Glutamatergic neuron (in vitro differentiated cells): ENCODE measurements at regions not wholly inside any gene's neighbourhood (a gene's known extent, or its start where the extent isn't known, plus 50 kb on each side); places are given as distances from the start of the nearest gene placed in this dataset.

Experiments
- DNase-seq: peaks from one replicate; pipeline ENCODE4 v3.0.0; 2022
- H3K27ac Mint-ChIP-seq: one replicate; pipeline ENCODE4 v1.8.0; 2020; ENCODE audit warnings: mild to moderate bottlenecking, mixed read lengths, inconsistent platforms; ENCODE audit not compliant: unreplicated experiment
- H3K27me3 Mint-ChIP-seq: one replicate; pipeline ENCODE4 v1.8.0; 2020; ENCODE audit warnings: mild to moderate bottlenecking, moderate library complexity, mixed read lengths, inconsistent platforms; ENCODE audit not compliant: unreplicated experiment
- H3K36me3 Mint-ChIP-seq: one replicate; pipeline ENCODE4 v1.8.0; 2020; ENCODE audit warnings: mild to moderate bottlenecking, mixed read lengths, inconsistent platforms; ENCODE audit not compliant: unreplicated experiment
- H3K4me1 Mint-ChIP-seq: one replicate; pipeline ENCODE4 v1.8.0; 2020; ENCODE audit warnings: mild to moderate bottlenecking, low read depth, mixed read lengths, inconsistent platforms; ENCODE audit not compliant: unreplicated experiment
- H3K4me3 Mint-ChIP-seq: one replicate; pipeline ENCODE4 v1.8.0; 2020; ENCODE audit warnings: mild to moderate bottlenecking, mixed read lengths, inconsistent platforms; ENCODE audit not compliant: unreplicated experiment
- H3K9me3 Mint-ChIP-seq: one replicate; pipeline ENCODE4 v1.8.0; 2020; ENCODE audit warnings: mild to moderate bottlenecking, moderate library complexity, mixed read lengths, inconsistent platforms; ENCODE audit not compliant: unreplicated experiment
- CTCF ChIP-seq: fragments of 200-600 bp; sonication (generic); IDR thresholded peaks from one replicate; pipeline ENCODE4 v1.5.0; 2021; ENCODE audit not compliant: partially characterized antibody, unreplicated experiment

GRCh38 chr4:181693517-181693916 lies 549.7 kb upstream of the TENM3 start:
- DNase-seq = no peak
- TF ChIP-seq CTCF = no peak
- Mint-ChIP-seq H3K27me3 (no peaks in the 10 kb centered on the region), H3K36me3 (no peaks in the 10 kb centered on the region), H3K4me1 (no peaks in the 10 kb centered on the region), H3K9me3 (no peaks in the 10 kb centered on the region), H3K4me3 (no peak overlapping the region), H3K27ac (no peak overlapping the region)

DNA sequence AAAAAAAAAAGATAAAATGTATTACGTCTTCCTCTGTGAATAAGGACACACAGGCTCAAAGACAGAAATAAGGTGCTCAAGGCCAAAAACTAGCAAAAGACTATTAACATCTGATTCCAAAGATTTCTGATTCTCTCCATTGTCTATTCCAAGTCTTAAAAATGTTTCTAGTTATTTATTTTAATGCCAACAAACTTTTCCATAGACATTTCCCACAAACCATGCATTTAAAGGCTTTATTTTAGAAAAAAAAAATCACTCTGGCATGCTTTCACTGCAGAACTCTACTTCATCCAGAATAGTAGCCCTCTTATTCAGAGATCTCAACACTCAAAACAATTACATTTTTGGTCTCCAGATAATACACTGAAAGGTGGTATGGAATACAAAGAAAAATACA lies 545.0 kb upstream of the TENM3 start:
- H3K36me3 Mint-ChIP-seq = no peaks in the 10 kb centered on the region
- no peak overlapping the region for H3K27ac Mint-ChIP-seq
- H3K9me3 Mint-ChIP-seq = no peaks in the 10 kb centered on the region
- no peak overlapping the region for H3K4me3 Mint-ChIP-seq
- no peak for DNase-seq
- peaks cover 1% of the 10 kb centered on the region for H3K4me1 Mint-ChIP-seq
- no peak for TF ChIP-seq CTCF
- H3K27me3 Mint-ChIP-seq = no peaks in the 10 kb centered on the region

DNA sequence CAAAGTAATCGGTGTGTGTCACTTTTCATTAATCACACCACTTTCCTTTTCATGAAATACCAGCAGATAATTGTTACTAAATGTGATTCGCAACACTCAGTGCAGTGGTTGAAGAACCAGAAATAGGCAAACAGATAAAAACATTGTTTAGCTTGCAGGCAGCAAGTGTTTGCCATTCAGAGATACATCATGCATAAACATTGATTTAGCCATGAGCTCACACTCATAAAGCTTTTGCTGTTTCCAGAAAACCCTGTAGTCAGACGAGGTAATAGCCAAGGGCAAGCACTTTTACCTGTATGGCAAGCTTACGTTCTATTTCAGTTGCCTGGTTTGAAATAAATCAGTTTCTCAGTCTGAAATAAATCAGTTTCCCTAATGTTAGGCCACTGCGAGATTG lies 542.0 kb upstream of the TENM3 start:
- H3K27me3 Mint-ChIP-seq = no peaks in the 10 kb centered on the region
- no peaks in the 10 kb centered on the region for H3K36me3 Mint-ChIP-seq
- no peak overlapping the region for H3K27ac Mint-ChIP-seq
- H3K9me3 Mint-ChIP-seq = peaks cover 2% of the 10 kb centered on the region
- H3K4me3 Mint-ChIP-seq = no peak overlapping the region
- TF ChIP-seq CTCF = no peak
- peaks cover 1% of the 10 kb centered on the region for H3K4me1 Mint-ChIP-seq
- DNase-seq = no peak

- H3K4me1 Mint-ChIP-seq = peaks cover 1% of the 10 kb centered on the region
- no peak overlapping the region for H3K27ac Mint-ChIP-seq
- H3K36me3 Mint-ChIP-seq = no peaks in the 10 kb centered on the region
- no peak overlapping the region for H3K4me3 Mint-ChIP-seq
- no peak for DNase-seq
- H3K9me3 Mint-ChIP-seq = peaks cover 2% of the 10 kb centered on the region
- H3K27me3 Mint-ChIP-seq = no peaks in the 10 kb centered on the region
- no peak for TF ChIP-seq CTCF
Measured at GRCh38 chr4:181701894-181702293, 541.3 kb upstream of the TENM3 start.

DNA sequence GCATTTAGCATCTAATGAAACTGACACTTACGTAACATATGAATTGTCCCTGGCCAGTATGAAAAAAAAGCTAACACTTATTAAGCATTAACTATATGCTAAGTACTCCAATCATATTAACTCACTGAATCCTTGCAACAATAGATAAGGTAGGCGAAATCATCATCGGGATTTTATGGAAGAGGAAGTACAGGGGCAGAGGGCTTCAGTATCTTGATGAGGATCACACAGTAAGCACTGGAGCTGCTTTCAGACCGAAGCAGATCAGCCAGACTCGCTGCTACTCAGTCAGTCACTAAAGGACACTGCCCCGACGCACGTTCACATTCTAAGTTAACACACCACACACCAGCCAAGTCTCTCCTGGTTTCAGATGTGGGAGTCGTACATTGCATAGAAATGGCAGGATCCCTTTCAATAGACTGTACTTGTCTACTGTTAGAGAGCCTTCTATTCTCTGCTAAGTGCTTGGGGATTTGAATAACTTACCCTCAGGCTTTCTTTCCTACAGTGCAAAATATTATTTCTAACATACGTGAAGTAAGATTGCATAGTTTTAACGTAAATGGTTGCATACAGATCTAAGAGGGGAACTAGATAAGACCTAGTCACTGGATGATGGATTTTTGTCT lies 540.2 kb upstream of the TENM3 start:
- H3K4me3 Mint-ChIP-seq = no peak overlapping the region
- H3K9me3 Mint-ChIP-seq = peaks cover 2% of the 10 kb centered on the region
- TF ChIP-seq CTCF = no peak
- no peak for DNase-seq
- H3K27ac Mint-ChIP-seq = no peak overlapping the region
- no peaks in the 10 kb centered on the region for H3K36me3 Mint-ChIP-seq
- peaks cover 1% of the 10 kb centered on the region for H3K4me1 Mint-ChIP-seq
- H3K27me3 Mint-ChIP-seq = no peaks in the 10 kb centered on the region
